HG03571 (cell line): ENCODE measurements at regions not wholly inside any gene's neighbourhood (a gene's known extent, or its start where the extent isn't known, plus 50 kb on each side); places are given as distances from the start of the nearest gene placed in this dataset.

Source experiments
- ATAC-seq: cut with Tn5 transposase; IDR thresholded peaks from one replicate; pipeline ENCODE4 v1.9.1; 2021; ENCODE audit not compliant: unreplicated experiment

DNA sequence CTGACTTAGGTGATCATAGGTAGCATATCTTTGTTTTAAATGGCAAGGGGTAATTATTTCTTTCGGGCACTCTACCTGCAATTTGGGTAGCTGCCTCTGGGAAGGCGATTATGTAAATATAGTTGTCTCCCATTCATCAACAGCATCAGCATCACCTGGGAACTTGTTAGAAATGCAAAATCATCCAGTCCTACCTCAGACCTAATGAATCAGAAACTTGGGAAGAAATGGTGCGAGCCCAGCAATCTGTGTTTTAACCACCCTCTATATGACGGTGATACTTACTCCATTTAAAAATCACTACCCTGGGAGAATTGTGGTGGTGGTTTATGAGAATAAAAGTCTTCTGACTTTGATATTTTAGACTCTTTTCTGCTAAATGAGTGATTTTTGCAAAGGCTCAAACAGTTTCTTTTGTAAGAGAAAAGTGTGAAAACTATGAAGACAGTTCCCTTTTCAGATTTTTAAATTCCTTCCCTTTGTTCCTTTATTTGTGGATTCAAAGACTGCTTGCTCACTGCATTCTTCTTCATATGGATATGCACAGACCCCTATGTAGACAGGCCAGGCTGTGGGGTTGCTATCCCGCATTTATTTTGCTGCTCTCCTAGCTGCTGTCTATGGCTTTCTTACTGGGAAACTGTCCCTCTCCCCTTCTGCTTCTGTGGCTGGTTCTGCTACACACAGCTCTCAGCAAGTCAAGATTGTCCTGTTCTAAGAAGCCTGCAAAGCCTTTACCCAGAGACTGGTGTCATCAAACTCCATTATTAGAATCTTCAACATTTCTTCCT is 365.3 kb downstream of the RNF144B start:
- ATAC-seq = no peak

DNA sequence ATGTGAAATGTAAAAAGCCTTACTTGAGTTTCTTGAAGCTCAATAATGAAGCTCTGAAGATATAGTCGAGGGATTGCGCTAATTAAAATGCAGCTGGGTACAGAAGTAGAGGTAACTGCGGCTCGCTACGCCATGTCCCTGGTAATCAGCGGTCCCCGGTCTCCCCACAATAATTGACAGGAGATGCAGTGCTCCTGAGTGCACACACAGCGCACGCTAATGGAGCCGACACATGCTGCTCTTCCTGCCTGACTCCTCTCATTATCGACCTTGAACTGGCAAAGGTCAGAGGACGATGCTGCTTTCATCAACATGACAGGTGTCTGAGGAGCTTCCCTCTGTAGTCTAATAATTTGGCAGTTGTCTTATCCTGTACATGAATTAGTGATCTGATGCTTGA is 365.9 kb downstream of the RNF144B start:
- no peak for ATAC-seq

DNA sequence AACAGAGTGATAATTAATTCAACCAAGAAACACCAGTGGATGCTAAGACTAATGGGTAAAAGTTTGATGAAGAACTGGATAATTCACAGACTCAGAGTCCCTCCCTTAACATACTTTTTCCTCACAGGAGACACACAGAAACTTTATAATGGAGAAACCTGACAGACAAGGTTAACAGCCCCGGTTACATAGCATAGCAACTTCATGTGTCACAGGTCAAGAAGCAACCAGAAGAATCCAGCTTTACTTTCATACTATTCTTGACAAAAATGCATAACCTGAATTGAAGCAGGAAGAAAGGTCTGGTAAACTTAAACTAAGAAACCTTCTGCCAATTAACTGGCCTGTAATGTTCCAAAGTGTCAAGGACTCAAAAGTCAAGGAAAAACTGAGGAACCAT is 375.9 kb downstream of the RNF144B start:
- no peak for ATAC-seq

DNA sequence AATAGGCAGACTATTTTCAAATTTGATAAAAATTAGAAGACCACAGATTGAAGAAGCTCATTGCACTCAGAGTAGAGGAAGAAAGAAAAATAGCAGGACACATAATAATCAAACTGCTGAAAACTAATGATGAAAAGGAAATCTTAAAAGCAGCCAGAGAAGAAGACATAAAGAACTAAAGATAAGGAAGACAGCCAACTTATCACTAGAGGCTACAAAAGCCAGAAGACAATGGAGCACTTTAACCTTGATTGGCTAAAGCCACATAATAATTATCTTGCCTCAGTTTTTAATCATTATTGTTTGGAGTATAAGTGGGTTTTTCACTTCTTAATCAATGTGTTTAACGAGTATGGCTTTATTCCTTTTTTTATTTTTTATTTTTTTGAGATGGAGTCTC is 397.6 kb downstream of the RNF144B start:
- no peak for ATAC-seq

DNA sequence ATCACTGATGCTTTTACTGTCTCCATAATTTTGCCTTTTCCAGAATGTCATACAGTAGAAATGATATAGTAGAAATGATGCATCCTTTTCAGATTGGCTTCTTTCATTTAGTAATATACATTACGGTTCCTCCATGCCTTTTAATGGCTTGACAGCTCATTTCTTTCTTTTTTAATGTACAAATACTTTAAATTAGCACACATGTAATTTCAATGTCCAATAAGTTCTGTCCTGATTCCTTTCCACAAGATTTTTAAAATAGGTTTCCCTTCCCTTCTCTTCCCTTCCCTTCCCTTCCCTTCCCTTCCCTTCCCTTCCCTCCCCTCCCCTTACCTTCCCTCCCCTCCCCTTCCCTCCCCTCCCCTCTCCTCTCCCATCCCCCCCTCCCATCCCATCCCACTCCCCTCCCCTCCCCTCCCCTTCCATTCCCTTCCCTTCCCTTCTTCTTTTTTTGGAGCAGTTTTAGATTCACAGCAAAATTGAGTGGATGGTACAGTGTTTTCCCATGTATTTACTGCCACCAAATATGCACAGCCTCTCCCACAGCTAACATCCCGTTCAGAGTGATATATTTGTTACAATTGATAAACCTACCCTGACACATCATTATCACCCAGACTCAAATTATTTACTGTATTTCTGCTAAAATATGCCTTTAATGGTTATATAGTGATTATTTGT is 398.8 kb downstream of the RNF144B start:
- ATAC-seq = no peak

DNA sequence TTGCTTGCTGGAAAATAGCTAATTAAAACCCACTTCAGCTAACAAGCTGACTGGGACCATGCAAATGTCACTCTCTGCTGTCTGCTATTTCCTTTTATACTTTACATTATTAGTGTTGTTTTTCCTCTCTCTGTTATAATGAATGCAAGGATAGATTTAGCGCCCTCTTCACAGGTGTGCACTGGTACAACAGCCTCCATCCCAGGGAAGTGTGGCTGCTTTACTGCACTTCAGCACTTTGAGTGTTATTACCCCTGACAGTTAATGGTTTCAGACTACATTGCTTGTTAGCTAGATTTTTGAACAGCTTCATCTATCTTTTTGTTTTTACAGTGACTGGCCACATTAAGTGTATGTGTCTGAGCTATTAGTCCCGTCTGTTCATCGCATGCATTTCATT is 405.7 kb downstream of the RNF144B start:
- ATAC-seq = no peak

DNA sequence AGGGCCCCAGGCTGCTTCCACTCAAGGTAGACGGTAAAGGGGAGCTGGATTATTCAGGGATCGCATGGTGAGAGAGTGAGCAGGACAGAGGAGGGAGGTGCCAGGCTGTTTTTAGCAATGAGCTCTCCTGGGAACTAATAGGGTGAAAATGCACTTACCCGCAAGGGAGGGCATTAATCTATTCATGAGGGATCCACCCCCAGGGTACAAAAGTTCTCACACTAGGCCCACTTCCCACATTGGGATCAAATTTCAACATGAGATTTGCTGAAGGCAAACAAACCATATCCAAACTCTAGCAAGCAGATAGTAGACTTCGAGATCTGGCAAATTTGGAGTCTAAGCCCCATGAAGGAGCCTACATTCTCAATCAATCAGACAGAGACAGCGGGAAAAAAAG is 408.6 kb downstream of the RNF144B start:
- no peak for ATAC-seq

DNA sequence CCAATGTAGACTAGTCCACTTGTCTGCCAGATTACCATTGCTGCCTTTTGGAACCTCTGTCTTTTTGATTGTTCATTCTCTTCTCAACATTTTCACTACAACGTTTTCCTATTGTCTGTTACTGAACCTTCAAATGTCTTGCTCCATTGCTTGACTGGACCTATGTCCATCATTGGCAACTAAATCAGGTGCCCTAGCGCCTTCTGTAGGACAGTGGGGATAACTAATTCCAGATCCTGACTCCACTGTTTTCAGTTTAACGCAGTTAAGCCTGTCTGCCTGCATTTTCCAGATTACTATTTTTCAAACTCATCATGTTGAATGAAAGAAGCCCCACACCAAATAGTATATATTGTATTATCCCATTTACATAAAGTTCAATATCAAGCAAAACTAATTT is 433.6 kb downstream of the RNF144B start:
- no peak for ATAC-seq

DNA sequence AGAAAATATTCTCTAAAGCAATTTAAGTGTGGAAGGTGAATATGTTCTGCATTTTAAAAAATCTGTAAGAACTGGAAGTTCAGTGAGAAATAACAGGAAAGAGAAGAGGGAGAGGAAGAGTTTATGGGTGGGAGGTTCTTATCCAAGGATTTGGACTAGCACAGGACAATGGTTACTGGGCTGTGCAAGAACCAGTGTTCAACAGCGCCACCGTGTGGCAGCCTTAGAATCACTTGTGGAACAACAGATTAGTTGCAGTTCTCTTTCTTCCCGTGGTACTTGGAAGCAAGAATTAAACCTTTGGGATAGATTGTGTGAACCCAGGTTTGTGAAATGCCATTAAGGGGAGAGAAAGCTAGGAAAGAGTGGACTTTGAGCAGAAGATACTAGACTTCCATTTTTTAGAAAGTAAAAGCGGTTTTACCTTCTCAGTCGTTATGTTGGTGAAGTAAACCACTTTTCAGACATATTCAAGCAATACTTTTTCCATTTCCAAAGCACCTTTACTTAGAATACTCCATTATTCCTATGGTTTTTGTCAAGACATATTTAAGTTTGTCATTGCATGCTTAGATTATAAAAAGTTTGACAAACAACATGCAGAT is 436.7 kb downstream of the RNF144B start:
- ATAC-seq = no peak

DNA sequence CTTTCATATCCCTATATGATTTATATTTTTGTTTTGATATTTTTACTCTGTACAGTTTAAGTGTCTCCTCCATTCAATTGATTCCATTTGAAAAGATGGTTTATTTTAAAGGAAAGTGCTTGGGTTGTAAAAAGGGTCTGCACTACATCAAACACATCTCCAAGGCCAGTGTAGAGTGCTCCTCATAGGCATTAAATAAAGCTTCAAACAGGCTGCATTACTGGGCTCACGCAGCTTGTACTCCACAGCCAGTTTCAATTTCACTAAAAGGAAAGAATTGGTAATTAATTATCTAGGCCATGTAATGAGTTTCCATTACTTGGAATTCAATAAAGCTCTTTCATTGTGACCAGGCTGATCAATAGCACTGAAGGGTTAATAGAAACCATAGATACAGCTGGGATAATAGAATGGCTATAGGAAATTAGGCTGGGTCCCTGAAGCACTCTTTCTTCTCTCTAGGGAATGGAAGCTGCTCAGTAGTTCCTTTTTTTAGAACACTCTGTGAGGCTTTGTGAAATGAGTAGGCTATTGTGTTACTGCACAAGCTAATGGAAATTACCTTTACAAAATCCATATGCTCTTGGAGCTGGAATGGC is 442.2 kb downstream of the RNF144B start:
- ATAC-seq = no peak

DNA sequence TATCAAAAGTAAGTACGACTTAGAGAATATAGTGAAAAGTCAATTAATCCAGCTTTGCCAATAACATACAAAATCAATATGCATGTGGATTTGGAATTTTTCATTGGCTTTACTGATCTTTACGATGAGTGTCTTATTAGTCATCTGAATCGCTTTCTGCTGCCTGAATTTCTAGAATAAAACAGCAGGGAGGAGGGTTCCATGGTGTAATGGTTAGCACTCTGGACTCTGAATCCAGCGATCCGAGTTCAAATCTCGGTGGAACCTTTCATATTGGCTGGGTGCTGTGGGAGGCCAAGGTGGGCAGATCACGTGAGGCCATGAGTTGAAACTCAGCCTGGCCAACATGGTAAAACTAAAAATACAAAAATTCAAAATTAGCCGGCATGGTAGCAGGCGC is 448.8 kb downstream of the RNF144B start:
- no peak for ATAC-seq

DNA sequence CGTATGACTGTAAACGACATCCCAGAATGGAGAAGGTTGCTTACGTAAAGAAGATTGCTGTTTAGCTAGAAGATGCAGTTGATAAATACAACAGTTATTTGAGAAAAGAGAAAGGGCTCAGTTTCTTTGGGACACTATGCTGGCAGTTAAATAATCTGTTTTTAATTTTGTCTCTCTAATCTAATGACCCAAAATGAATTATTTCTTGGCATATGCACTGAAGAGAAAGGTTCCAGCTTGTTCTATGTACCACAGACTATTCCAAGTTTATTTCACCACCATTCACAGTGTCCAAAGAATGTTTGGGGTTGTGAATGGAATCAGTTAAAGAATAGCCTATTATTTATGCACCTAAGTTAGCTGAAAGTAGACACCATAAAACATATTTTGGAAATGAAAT is 449.9 kb downstream of the RNF144B start:
- ATAC-seq = no peak

DNA sequence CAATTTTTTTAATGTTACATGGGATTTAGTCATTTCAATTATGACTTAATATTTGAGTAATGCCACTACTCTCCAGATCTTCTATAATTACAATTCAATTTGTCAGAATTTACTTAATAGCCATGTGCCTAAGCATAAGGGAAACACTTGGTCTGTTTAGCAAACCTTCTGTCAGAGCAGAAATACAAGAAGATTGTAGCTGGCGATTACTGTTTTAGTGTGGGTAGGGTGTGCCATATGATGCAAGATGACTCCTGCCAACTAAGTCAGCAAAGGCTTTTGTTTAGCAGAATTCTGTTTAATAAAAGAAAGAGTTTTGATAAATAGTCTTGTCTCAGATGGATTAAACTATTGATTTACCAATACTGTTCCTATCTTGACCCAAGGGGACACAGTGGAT is 455.4 kb downstream of the RNF144B start:
- no peak for ATAC-seq

DNA sequence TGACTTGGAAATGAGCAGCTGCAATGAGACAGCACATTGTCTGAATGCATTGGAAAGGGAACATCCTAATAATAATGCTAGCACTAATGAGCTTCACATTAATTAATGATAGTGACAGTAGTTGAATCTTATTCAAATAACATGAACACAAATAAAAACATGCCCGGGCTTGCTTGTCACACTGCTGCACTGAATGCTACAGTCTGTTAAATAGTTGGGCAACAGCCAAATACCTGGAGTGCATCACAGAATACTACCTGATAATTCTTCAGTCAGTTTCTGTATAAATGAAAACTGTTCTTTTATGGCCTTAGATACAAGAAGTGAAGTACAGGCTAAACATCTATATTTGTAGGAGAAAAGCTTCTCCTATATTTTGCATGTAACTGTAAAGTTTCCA is 458.7 kb downstream of the RNF144B start:
- no peak for ATAC-seq

DNA sequence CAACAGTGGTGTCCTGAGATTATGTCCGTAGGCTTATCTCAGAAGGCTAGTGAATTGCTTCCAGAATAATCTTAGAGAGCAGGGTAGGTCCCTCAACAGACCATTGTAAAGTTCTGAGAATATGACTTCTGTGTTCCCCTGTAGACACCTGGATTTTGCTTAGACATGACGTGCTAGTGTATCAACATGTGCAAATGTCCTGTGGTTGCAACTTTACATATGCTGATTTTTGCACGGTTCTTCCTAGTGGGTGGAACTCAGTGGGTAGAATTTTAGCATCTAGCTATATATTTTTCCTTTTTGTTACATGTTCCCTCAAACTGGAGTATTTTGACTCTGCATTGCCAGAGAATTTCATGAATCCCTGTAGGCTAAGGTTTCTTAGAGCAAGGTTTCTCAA is 459.2 kb downstream of the RNF144B start:
- ATAC-seq = no peak

DNA sequence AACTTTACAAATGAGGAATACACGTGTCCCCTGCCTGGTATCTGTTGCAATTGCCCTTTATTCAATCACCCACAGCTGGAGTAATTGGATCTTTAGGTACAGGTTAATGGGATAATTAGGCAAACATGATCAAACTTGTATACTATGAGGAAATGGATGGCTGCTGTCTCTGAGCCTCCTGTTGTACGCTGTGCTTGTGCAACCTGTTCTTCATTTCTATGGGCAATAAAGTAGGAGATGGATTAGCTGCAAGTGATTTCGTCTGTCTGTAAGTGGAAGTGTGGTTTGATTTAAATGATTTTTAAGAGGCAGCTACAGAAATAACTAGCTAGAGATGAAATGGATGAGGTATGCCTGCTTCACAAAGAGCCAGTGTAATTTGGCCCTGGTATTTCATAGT is 474.1 kb downstream of the RNF144B start:
- no peak for ATAC-seq

DNA sequence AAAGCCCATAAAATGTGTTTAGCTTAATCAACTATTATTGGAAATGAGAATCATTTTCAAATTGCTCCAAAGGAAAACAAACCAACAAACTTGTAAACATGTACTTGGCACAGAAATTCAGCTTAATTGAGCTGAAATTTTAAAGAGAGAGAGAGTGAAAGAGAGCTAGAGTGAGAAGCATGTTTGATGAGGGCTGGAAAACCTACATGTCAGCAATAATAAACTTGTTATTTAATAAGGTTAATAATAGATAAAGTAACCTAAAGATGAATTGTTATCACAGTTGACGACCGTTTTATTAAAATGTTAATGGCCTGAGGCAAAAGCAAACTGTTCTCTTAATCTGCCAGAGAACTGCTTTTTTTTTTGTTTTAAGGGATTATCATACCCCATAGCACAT is 496.1 kb downstream of the RNF144B start:
- ATAC-seq = no peak

DNA sequence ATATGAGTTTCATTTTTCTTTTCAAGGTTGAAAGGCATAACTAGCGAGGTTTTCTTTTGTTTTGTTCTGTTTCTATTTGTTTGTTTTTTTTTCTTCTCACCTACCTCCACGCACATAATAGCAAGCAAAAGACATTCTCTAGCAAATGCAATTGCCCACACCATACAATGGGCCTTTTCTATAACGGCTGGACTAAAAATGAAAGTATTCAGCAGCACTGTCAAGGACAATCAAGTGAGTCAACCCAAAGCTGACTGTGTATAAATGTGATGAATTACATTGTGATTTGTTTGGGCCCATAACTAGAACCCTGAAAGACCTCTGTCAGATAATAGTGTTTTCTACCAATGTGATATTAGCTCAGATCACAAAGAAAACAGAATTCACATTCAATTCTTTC is 496.7 kb downstream of the RNF144B start:
- no peak for ATAC-seq

DNA sequence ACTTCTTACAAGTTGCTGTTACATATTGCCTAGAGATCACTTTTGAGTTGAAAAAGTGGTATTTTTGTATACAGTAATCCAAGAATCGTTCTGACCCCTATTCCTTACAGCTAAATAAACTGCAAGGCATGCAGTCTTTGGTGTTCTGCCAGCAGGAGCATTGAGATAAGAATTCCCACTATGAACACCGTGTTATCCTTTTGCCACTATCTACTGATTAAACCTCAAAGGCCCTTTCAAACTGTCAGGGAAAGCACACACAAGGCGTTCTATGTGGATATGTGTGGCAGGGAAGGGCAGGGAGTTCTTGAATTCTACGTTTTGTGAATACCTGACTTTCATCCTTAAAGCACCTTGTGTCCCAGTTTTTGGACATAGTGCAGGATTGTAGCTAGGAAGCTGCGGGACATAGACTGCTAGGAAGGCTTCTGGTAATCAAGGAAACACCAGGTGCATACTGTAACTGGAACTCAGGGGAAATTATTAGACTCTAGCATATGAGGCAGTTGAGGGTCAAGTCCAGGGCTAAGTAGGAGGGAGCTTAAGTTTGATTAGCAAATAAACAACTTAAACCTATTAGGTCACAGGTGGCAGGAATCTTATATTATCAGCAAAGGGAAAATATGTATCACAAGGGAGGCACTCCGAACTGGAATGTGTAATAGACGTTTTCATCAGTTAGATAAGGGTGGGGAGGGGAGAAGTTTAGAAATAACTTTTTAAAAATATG is 506.6 kb downstream of the RNF144B start:
- ATAC-seq = no peak

DNA sequence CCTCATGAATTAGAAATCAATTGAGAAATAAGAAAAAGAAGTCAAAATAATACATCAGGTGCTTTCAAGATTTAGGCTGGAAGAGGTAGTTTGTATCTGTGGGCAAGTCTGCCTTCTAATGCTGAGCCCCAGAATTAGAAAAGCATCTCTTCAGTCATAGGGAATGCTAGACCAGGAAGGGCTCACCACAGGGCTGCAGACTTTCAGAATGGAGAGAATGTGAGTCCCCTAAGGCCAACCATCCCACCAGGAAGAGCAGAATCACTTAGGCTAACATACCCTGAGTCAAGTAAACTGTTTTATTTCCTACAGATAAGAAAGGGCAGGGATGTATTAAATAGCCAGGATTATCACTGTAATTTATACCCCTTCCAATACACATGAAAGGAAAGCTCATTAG is 510.2 kb downstream of the RNF144B start:
- no peak for ATAC-seq

DNA sequence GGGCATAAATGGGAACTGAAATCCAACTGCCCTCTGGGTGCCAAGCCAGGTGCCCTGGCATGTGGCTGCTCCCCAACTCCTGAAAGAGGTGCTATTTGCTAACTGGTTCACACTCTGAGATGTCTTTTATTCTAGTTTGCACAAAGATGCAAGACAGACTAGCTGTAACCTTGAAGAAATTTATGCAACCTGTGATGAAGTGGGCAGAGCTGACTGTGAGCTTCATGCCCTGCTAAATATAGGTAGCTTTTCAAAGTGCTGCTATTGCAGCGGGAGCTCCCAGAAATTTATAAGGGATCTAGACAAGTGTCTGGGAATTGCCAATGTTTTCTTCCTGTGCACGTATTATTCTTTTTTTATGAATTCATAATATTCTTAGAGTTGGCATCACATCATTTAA is 517.5 kb downstream of the RNF144B start:
- ATAC-seq = no peak
